ENCODE measurements at regions not wholly inside any gene's neighbourhood (a gene's known extent, or its start where the extent isn't known, plus 50 kb on each side); places are given as distances from the start of the nearest gene placed in this dataset.
A peak's percentile ranks its signal among the peaks of the same experiment; 100 is the strongest.

DNA sequence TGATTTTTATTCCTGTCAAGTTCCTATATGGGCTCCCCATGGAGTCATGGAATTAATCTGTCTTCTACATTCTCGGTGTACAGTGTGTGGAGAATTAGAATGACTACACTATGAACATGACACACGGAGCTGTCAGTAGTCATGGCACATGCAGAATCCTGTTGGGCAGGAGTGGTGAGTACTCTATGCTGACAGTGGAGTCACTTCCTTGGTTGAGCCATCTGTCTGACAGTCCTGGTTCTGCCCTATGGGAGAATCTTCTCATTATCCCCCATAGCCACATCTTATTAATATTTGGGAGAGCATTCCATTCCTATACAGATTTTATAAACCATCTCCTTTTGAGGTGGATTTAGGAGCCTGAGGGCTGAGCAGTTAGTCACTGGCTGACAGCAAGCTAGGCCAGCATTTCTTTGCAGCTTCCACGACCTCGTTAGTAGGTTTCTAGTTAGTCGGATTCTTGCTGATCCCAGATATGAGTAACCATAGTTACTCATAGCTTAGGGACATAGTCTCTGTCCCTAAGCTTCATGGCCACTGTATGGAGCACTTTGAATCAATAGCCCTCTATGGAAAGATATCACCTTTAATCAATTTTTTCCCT is 90.6 kb downstream of the MDH1 start:
- Histone ChIP-seq H3K4me3 (no peak overlapping the region), H3K27me3 (no peaks in the 10 kb centered on the region), H3K36me3 (no peaks in the 10 kb centered on the region), H3K4me1 (no peaks in the 10 kb centered on the region), H3K27ac (no peak overlapping the region), H3K9me3 (no peaks in the 10 kb centered on the region)
- no peak for DNase-seq
- TF ChIP-seq POLR2A (IDR thresholded peaks at IDR 0.05): no peak
- TF ChIP-seq, protein P1, sequence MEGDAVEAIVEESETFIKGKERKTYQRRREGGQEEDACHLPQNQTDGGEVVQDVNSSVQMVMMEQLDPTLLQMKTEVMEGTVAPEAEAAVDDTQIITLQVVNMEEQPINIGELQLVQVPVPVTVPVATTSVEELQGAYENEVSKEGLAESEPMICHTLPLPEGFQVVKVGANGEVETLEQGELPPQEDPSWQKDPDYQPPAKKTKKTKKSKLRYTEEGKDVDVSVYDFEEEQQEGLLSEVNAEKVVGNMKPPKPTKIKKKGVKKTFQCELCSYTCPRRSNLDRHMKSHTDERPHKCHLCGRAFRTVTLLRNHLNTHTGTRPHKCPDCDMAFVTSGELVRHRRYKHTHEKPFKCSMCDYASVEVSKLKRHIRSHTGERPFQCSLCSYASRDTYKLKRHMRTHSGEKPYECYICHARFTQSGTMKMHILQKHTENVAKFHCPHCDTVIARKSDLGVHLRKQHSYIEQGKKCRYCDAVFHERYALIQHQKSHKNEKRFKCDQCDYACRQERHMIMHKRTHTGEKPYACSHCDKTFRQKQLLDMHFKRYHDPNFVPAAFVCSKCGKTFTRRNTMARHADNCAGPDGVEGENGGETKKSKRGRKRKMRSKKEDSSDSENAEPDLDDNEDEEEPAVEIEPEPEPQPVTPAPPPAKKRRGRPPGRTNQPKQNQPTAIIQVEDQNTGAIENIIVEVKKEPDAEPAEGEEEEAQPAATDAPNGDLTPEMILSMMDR (IDR thresholded peaks at IDR 0.05): no peak

DNA sequence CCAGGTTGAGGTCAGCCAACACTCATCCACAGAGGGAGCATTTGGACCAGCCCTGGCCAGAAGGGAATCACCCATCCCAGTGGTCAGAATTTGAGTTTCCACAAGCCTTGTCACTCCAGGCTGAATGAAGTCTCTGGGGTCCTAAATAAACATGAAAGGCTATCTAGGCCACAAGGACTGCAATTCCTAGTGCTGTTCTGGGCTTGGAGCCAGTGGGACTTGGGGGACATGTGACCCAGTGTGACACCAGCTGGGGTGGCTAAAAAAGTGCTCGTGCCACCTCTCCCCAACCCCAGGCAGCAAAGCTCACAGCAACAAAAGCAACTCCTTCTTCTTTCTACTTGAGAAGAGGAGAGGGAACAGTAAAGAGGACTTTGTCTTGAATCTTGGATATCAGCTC is 91.7 kb downstream of the MDH1 start:
- Histone ChIP-seq H3K4me3 (no peak overlapping the region), H3K36me3 (no peaks in the 10 kb centered on the region), H3K4me1 (no peaks in the 10 kb centered on the region), H3K27ac (no peak overlapping the region), H3K9me3 (no peaks in the 10 kb centered on the region), H3K27me3 (no peaks in the 10 kb centered on the region)
- DNase-seq: no peak
- TF ChIP-seq POLR2A (IDR thresholded peaks at IDR 0.05): no peak

DNA sequence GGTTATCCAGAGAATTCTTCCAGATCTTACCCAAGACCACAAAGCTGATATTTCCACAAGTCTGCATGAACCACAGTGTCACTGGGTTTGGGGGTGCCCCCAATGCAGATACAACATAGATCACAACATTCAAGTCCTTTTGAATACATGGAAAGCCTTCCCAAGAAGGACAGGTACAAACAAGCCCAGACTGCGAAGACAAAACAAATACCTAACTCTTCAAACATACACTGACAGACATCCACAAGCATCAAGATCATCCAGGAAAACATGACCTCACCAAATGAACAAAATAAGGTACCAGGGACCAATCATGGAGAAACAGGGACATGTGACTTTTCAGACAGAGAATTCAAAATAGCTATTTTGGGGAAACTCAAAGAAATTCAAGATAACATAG is 93.1 kb downstream of the MDH1 start:
- Histone ChIP-seq H3K27ac (no peak overlapping the region), H3K4me1 (no peaks in the 10 kb centered on the region), H3K36me3 (no peaks in the 10 kb centered on the region), H3K9me3 (no peaks in the 10 kb centered on the region), H3K4me3 (no peak overlapping the region), H3K27me3 (no peaks in the 10 kb centered on the region)
- DNase-seq: no peak
- no peak for TF ChIP-seq POLR2A (IDR thresholded peaks at IDR 0.05)
- TF ChIP-seq, protein P1 (IDR thresholded peaks at IDR 0.05): no peak

DNA sequence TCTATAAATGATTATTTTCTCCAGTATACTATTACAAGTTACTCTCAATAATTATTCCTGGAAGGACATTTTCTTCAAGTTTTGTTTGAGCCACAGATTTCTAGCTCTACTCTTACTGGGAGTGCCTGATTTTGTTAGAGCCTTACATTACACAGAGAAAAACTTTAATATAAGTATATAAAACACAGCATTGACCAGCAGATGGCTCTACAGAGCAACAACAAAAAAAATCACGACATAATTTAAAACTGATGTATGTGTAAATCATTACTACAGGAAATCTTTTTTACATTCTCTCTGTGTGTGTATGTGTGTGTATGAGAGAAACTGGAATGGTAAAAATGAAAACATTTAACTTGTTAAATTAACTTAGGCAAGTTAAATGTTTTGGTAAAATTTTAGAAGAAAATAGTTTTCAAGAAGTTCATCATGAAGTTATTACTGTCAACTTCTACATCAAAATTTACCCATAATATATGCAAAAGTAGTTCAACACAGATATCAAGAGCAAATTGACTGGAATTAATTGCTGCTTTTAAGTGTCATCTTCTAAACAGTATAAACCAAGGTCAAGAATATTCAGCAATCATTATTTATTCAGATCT is 103.3 kb downstream of the MDH1 start:
- Histone ChIP-seq H3K27ac (no peak overlapping the region), H3K4me1 (no peaks in the 10 kb centered on the region), H3K4me3 (no peak overlapping the region), H3K27me3 (no peaks in the 10 kb centered on the region), H3K9me3 (no peaks in the 10 kb centered on the region), H3K36me3 (no peaks in the 10 kb centered on the region)
- TF ChIP-seq POLR2A (IDR thresholded peaks at IDR 0.05): no peak
- TF ChIP-seq, protein P1 (IDR thresholded peaks at IDR 0.05): peak in 5 of 6 experiments; percentile 42 to 70 (median 58)
- no peak for DNase-seq

DNA sequence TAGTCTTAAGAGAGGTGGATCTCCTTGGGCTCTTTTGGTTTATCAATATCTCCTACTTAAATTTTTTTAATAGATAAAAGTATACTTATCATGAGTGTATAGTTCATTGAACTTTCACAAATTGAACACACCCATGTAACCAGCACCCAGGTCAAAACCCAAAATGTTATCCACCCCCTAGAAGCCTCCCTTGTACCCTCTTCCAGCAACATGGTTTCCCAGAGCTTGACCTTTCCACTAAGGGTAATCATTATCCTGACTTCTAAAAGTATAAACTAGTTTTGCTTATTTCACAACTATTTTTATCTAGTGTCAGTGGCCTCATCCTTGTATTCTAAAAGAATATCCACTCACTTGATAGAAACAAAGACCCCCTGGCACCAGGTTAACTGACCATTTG is 106.8 kb downstream of the MDH1 start:
- no peaks in the 10 kb centered on the region for H3K9me3 ChIP-seq
- TF ChIP-seq, protein P1 (IDR thresholded peaks at IDR 0.05): no peak
- TF ChIP-seq POLR2A (IDR thresholded peaks at IDR 0.05): no peak
- H3K27me3 ChIP-seq: no peaks in the 10 kb centered on the region
- H3K27ac ChIP-seq: no peak overlapping the region
- no peaks in the 10 kb centered on the region for H3K36me3 ChIP-seq
- no peak overlapping the region for H3K4me3 ChIP-seq
- H3K4me1 ChIP-seq: peaks cover 0 to 8% (median 0%) of the 10 kb centered on the region in 4 donors
- no peak for DNase-seq

DNA sequence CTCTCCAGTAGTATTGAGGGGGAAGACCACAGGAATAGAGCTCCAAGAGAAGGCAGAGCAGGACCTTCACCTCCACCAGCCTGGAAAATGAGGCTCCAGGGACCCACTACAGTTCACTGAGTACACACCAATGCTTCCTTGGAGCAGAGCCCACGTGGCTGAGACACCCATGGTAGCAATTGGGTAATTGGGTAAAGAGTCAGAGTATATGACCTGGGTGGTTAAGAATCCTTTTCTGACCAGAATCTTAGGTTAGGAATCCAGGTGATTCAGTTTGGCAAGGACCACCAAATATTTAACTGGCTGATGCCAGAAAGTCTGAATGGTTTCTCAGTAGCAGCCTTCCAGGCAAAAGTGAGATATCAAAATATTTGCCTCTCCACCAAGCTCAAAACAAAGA is 107.7 kb downstream of the MDH1 start:
- H3K27me3 ChIP-seq: no peaks in the 10 kb centered on the region
- H3K36me3 ChIP-seq: no peaks in the 10 kb centered on the region
- peaks cover 0 to 8% (median 0%) of the 10 kb centered on the region in 4 donors for H3K4me1 ChIP-seq
- H3K4me3 ChIP-seq: no peak overlapping the region
- no peak for TF ChIP-seq POLR2A (IDR thresholded peaks at IDR 0.05)
- TF ChIP-seq, protein P1 (IDR thresholded peaks at IDR 0.05): no peak
- no peak for DNase-seq
- H3K27ac ChIP-seq: no peak overlapping the region
- H3K9me3 ChIP-seq: no peaks in the 10 kb centered on the region

All from Peyer's patch (tissue), 4 donors.